CD14-positive monocyte (primary cell): ENCODE measurements at regions not wholly inside any gene's neighbourhood (a gene's known extent, or its start where the extent isn't known, plus 50 kb on each side); places are given as distances from the start of the nearest gene placed in this dataset.
"Not testable (repeated sequence)": the region's sequence is repeated elsewhere in the genome, so short reads cannot be mapped to it uniquely, and the experiment has no call there.

Source experiments
- DNase-seq, 3 donors: peaks; one replicate each; pipeline ENCODE4 v3.0.0-alpha.2; 2011 to 2022
- H2AFZ ChIP-seq: 2 replicates; pipeline ENCODE4 v1.6.0; 2012; ENCODE audit warnings: mild to moderate bottlenecking, low read depth, low read length, inconsistent platforms; ENCODE audit not compliant: insufficient read depth, poor library complexity, severe bottlenecking
- H3K27ac ChIP-seq, 2 donors: 1 replicate in 1 of 2; 2 replicates in 1 of 2; pipeline ENCODE4 v1.5.1; 2012 to 2013; ENCODE audit warnings: low read length in 2 of 2, control low read depth in 1 of 2, inconsistent platforms in 1 of 2, low read depth in 1 of 2, mild to moderate bottlenecking in 1 of 2
- H3K27me3 ChIP-seq, 2 donors: one replicate each; pipeline versions ENCODE4 v1.6.0 to v1.6.1; 2011 to 2013; ENCODE audit warnings: low read length in 2 of 2; ENCODE audit not compliant: control insufficient read depth in 2 of 2, insufficient read depth in 2 of 2
- H3K36me3 ChIP-seq, 2 donors: replicated peaks in 1 of 2; 1 replicate in 1 of 2; 2 replicates in 1 of 2; pipeline versions ENCODE4 v1.5.1 to v1.6.1; 2012 to 2013; ENCODE audit warnings: low read length in 2 of 2, control low read depth in 1 of 2, inconsistent platforms in 1 of 2, mild to moderate bottlenecking in 1 of 2; ENCODE audit not compliant: insufficient read depth in 2 of 2, control insufficient read depth in 1 of 2
- H3K4me1 ChIP-seq, 2 donors: 1 replicate in 1 of 2; 2 replicates in 1 of 2; pipeline versions ENCODE4 v1.5.1 to v1.6.1; 2012 to 2013; ENCODE audit warnings: low read length in 2 of 2, control low read depth in 1 of 2, inconsistent platforms in 1 of 2, mild to moderate bottlenecking in 1 of 2, moderate library complexity in 1 of 2; ENCODE audit not compliant: insufficient read depth in 2 of 2, control insufficient read depth in 1 of 2
- H3K4me2 ChIP-seq: replicated peaks from 2 replicates; pipeline ENCODE3; 2012; ENCODE audit warnings: low read length, moderate library complexity, mild to moderate bottlenecking; ENCODE audit not compliant: poor library complexity, severe bottlenecking; ENCODE audit errors: extremely low read depth
- H3K4me3 ChIP-seq, 3 experiments: fragments of 200-600 bp in 1 of 3; sonication (generic) in 1 of 3; replicated peaks in 1 of 3; 1 replicate in 2 of 3; 2 replicates in 1 of 3; pipeline ENCODE4 v1.5.1; 2011 to 2013; ENCODE audit warnings: low read length in 3 of 3, mild to moderate bottlenecking in 3 of 3, control low read depth in 2 of 3, low read depth in 2 of 3, inconsistent platforms in 1 of 3, moderate library complexity in 1 of 3
- H3K79me2 ChIP-seq: 2 replicates; pipeline ENCODE4 v1.6.0; 2012; ENCODE audit warnings: mild to moderate bottlenecking, control low read depth, inconsistent platforms, low read length, moderate library complexity; ENCODE audit not compliant: insufficient read depth
- H3K9ac ChIP-seq: 2 replicates; pipeline ENCODE4 v1.6.0; 2017; ENCODE audit warnings: low read length, mild to moderate bottlenecking; ENCODE audit not compliant: insufficient read depth, poor library complexity, severe bottlenecking
- H3K9me3 ChIP-seq, 2 donors: replicated peaks in 1 of 2; 1 replicate in 1 of 2; 2 replicates in 1 of 2; pipeline versions ENCODE4 v1.5.1 to v1.6.1; 2012 to 2013; ENCODE audit warnings: low read length in 2 of 2, control low read depth in 1 of 2; ENCODE audit not compliant: control insufficient read depth in 1 of 2, insufficient read depth in 1 of 2
- H4K20me1 ChIP-seq: 2 replicates; pipeline ENCODE4 v1.6.0; 2012; ENCODE audit warnings: mild to moderate bottlenecking, low read length, control low read depth, moderate library complexity; ENCODE audit not compliant: insufficient read depth
- H3K27ac Mint-ChIP-seq, 7 donors: one replicate each; pipeline ENCODE4 v1.8.0; 2020; ENCODE audit warnings: mild to moderate bottlenecking in 7 of 7, mixed read lengths in 7 of 7, moderate library complexity in 6 of 7, inconsistent platforms in 2 of 7
- H3K27me3 Mint-ChIP-seq, 3 donors: one replicate each; pipeline ENCODE4 v1.8.0; 2021 to 2022; ENCODE audit warnings: low read depth in 3 of 3, mild to moderate bottlenecking in 3 of 3, mixed read lengths in 3 of 3, moderate library complexity in 3 of 3, inconsistent platforms in 1 of 3
- H3K36me3 Mint-ChIP-seq, 2 donors: one replicate each; pipeline ENCODE4 v1.8.0; 2020; ENCODE audit warnings: mixed read lengths in 2 of 2, inconsistent platforms in 1 of 2, mild to moderate bottlenecking in 1 of 2
- H3K4me1 Mint-ChIP-seq: one replicate; pipeline ENCODE4 v1.8.0; 2020; ENCODE audit warnings: mild to moderate bottlenecking, mixed read lengths
- H3K4me3 Mint-ChIP-seq, 2 donors: one replicate each; pipeline ENCODE4 v1.8.0; 2020; ENCODE audit warnings: mild to moderate bottlenecking in 2 of 2, mixed read lengths in 2 of 2, moderate library complexity in 1 of 2
- H3K9me3 Mint-ChIP-seq, 7 donors: one replicate each; pipeline ENCODE4 v1.8.0; 2020 to 2022; ENCODE audit warnings: mixed read lengths in 7 of 7, mild to moderate bottlenecking in 6 of 7, moderate library complexity in 6 of 7, inconsistent platforms in 2 of 7
- CTCF ChIP-seq: fragments of 200-600 bp; IDR thresholded peaks from one replicate; pipeline ENCODE4 v1.8.0; 2022; ENCODE audit warnings: antibody characterized with exemption, mild to moderate bottlenecking
- WGBS: methylation state at CpG from one replicate; pipeline ENCODE4 v1.1.5; 2013; ENCODE audit warnings: missing lambda C conversion rate; ENCODE audit not compliant: insufficient coverage; 5-methylcytosine and 5-hydroxymethylcytosine counted together
- intact Hi-C, 2 donors: fragments of 100-400 bp; cut with micrococcal nuclease; formaldehyde crosslinking; loops; one replicate each; pipeline versions ENCODE4 v1.15.0 to v1.15.1; 2023

- H3K27ac Mint-ChIP-seq: no peak overlapping the region
- no peak for DNase-seq
- no peak overlapping the region for H3K4me3 ChIP-seq
- H3K9me3 Mint-ChIP-seq: peaks cover 0 to 4% (median 2%) of the 10 kb centered on the region in 7 donors
- no peaks in the 10 kb centered on the region for H3K27me3 Mint-ChIP-seq
- no peaks in the 10 kb centered on the region for H4K20me1 ChIP-seq
- TF ChIP-seq CTCF: no peak
- WGBS: no CpG with 5 or more reads among the region's 1 CpG
- H3K9ac ChIP-seq: no peak overlapping the region
- no peak overlapping the region for H3K27ac ChIP-seq
- peaks cover 3 to 6% of the 10 kb centered on the region in 2 donors for H3K9me3 ChIP-seq
- no peaks in the 10 kb centered on the region for H3K36me3 ChIP-seq
- H3K4me3 Mint-ChIP-seq: no peak overlapping the region
- intact Hi-C loops: no loop called here
- no peaks in the 10 kb centered on the region for H3K27me3 ChIP-seq
- H3K4me1 Mint-ChIP-seq: no peaks in the 10 kb centered on the region
- no peak overlapping the region for H3K4me2 ChIP-seq
- H2AFZ ChIP-seq: no peak overlapping the region
- no peaks in the 10 kb centered on the region for H3K36me3 Mint-ChIP-seq
- no peaks in the 10 kb centered on the region for H3K79me2 ChIP-seq
- H3K4me1 ChIP-seq: no peaks in the 10 kb centered on the region
Measured at GRCh38 chr9:28487561-28487960, 914.3 kb upstream of the C9orf72 start.

- H3K9me3 Mint-ChIP-seq: peaks cover 2 to 9% (median 3%) of the 10 kb centered on the region in 7 donors
- no peaks in the 10 kb centered on the region for H3K27me3 ChIP-seq
- H2AFZ ChIP-seq: no peak overlapping the region
- no peaks in the 10 kb centered on the region for H4K20me1 ChIP-seq
- no peak for TF ChIP-seq CTCF
- intact Hi-C loops: no loop called here
- H3K9me3 ChIP-seq: peaks cover 0 to 6% of the 10 kb centered on the region in 2 donors
- no peaks in the 10 kb centered on the region for H3K4me1 Mint-ChIP-seq
- DNase-seq: no peak
- no peak overlapping the region for H3K4me2 ChIP-seq
- no peaks in the 10 kb centered on the region for H3K27me3 Mint-ChIP-seq
- H3K4me3 ChIP-seq: no peak overlapping the region
- H3K27ac Mint-ChIP-seq: no peak overlapping the region
- no peaks in the 10 kb centered on the region for H3K36me3 ChIP-seq
- no peak overlapping the region for H3K9ac ChIP-seq
- no peaks in the 10 kb centered on the region for H3K36me3 Mint-ChIP-seq
- no peaks in the 10 kb centered on the region for H3K4me1 ChIP-seq
- no peak overlapping the region for H3K27ac ChIP-seq
- no peak overlapping the region for H3K4me3 Mint-ChIP-seq
- no peaks in the 10 kb centered on the region for H3K79me2 ChIP-seq
Measured at GRCh38 chr9:28491121-28491520, 917.8 kb upstream of the C9orf72 start.

- H3K9me3 ChIP-seq: peaks cover 0 to 12% of the 10 kb centered on the region in 2 donors
- H3K36me3 ChIP-seq, DNase-seq, H3K79me2 ChIP-seq, H3K4me1 Mint-ChIP-seq, H3K36me3 Mint-ChIP-seq, H3K27me3 Mint-ChIP-seq, H3K27me3 ChIP-seq, H2AFZ ChIP-seq, H3K4me1 ChIP-seq, H3K27ac Mint-ChIP-seq, H3K4me3 Mint-ChIP-seq, H3K9ac ChIP-seq, H3K4me3 ChIP-seq, H3K4me2 ChIP-seq, H4K20me1 ChIP-seq, H3K27ac ChIP-seq, intact Hi-C loops: not testable (repeated sequence)
- WGBS: 91% methylated on average over 10 of the region's 10 CpGs
- H3K9me3 Mint-ChIP-seq: peaks cover 0 to 15% (median 12%) of the 10 kb centered on the region in 7 donors
Measured at GRCh38 chr9:28498168-28498567, 924.9 kb upstream of the C9orf72 start.
